Mesenchymal stem cell (in vitro differentiated cells and primary cell): ENCODE measurements at regions not wholly inside any gene's neighbourhood (a gene's known extent, or its start where the extent isn't known, plus 50 kb on each side); places are given as distances from the start of the nearest gene placed in this dataset.

Source experiments
- DNase-seq: peaks from one replicate; pipeline ENCODE4 v3.0.0-alpha.2; 2013
- H2AFZ ChIP-seq: one replicate; pipeline ENCODE4 v1.6.1; 2013; ENCODE audit warnings: low read depth, mild to moderate bottlenecking, control low read depth, inconsistent platforms, low read length, moderate library complexity
- H2AK5ac ChIP-seq: 2 replicates; pipeline ENCODE4 v1.6.1; 2013; ENCODE audit warnings: low read length, moderate library complexity, mild to moderate bottlenecking, inconsistent platforms; ENCODE audit not compliant: severe bottlenecking
- H2BK120ac ChIP-seq: one replicate; pipeline ENCODE4 v1.6.1; 2013; ENCODE audit warnings: low read depth, mild to moderate bottlenecking, inconsistent platforms, low read length, moderate library complexity
- H2BK12ac ChIP-seq, 2 experiments: one replicate each; pipeline ENCODE4 v1.6.1; 2013; ENCODE audit warnings: inconsistent platforms in 2 of 2, low read length in 2 of 2, mild to moderate bottlenecking in 2 of 2, moderate library complexity in 2 of 2, control low read depth in 1 of 2
- H2BK15ac ChIP-seq: one replicate; pipeline ENCODE4 v1.6.1; 2013; ENCODE audit warnings: mild to moderate bottlenecking, low read depth, inconsistent platforms; ENCODE audit not compliant: poor library complexity, severe bottlenecking
- H2BK5ac ChIP-seq: 2 replicates; pipeline ENCODE4 v1.6.1; 2013; ENCODE audit warnings: low read depth, mild to moderate bottlenecking, low read length, control low read depth, inconsistent platforms; ENCODE audit not compliant: poor library complexity, severe bottlenecking
- H3K14ac ChIP-seq, 2 experiments: one replicate each; pipeline ENCODE4 v1.6.1; 2013; ENCODE audit warnings: inconsistent platforms in 2 of 2, low read length in 2 of 2, control low read depth in 1 of 2, mild to moderate bottlenecking in 1 of 2, moderate library complexity in 1 of 2
- H3K18ac ChIP-seq, 2 experiments: one replicate each; pipeline ENCODE4 v1.6.1; 2013; ENCODE audit warnings: inconsistent platforms in 2 of 2, low read length in 2 of 2, control low read depth in 1 of 2, low read depth in 1 of 2, mild to moderate bottlenecking in 1 of 2
- H3K23ac ChIP-seq, 2 experiments: one replicate each; pipeline ENCODE4 v1.6.1; 2013; ENCODE audit warnings: inconsistent platforms in 2 of 2, low read length in 2 of 2, mild to moderate bottlenecking in 2 of 2, moderate library complexity in 2 of 2, control low read depth in 1 of 2
- H3K27ac ChIP-seq: 2 replicates; pipeline ENCODE4 v1.5.1; 2013; ENCODE audit warnings: mild to moderate bottlenecking, moderate library complexity, low read length, control low read depth, inconsistent platforms; ENCODE audit not compliant: poor library complexity, severe bottlenecking
- H3K27me3 ChIP-seq, 2 experiments: 2 replicates each; pipeline versions ENCODE4 v1.6.1 to v1.7.0; 2013; ENCODE audit warnings: low read length in 2 of 2, mild to moderate bottlenecking in 2 of 2, moderate library complexity in 2 of 2, control low read depth in 1 of 2, inconsistent platforms in 1 of 2; ENCODE audit not compliant: control insufficient read depth in 1 of 2, insufficient read depth in 1 of 2
- H3K36me3 ChIP-seq, 2 experiments: 2 replicates each; pipeline versions ENCODE4 v1.6.1 to v1.7.0; 2013; ENCODE audit warnings: low read length in 2 of 2, control low read depth in 1 of 2, inconsistent platforms in 1 of 2, low read depth in 1 of 2, mild to moderate bottlenecking in 1 of 2; ENCODE audit not compliant: insufficient read depth in 2 of 2, control insufficient read depth in 1 of 2
- H3K4ac ChIP-seq, 2 experiments: one replicate each; pipeline ENCODE4 v1.6.1; 2013; ENCODE audit warnings: inconsistent platforms in 2 of 2, low read length in 2 of 2, mild to moderate bottlenecking in 2 of 2, moderate library complexity in 2 of 2, control low read depth in 1 of 2, low read depth in 1 of 2
- H3K4me1 ChIP-seq: 2 replicates; pipeline ENCODE4 v1.6.1; 2013; ENCODE audit warnings: low read depth, low read length, control low read depth; ENCODE audit not compliant: control insufficient read depth, insufficient read depth
- H3K4me2 ChIP-seq: 2 replicates; pipeline ENCODE4 v1.6.1; 2013; ENCODE audit warnings: low read length, mild to moderate bottlenecking, inconsistent platforms; ENCODE audit not compliant: poor library complexity, severe bottlenecking
- H3K4me3 ChIP-seq, 2 experiments: 2 replicates each; pipeline versions ENCODE4 v1.5.1 to v1.7.0; 2013; ENCODE audit warnings: low read length in 2 of 2, mild to moderate bottlenecking in 2 of 2, control low read depth in 1 of 2, low read depth in 1 of 2; ENCODE audit not compliant: insufficient read depth in 1 of 2
- H3K79me1 ChIP-seq: replicated peaks from 2 replicates; pipeline ENCODE4 v1.6.1; 2013; ENCODE audit warnings: mild to moderate bottlenecking, control low read depth, low read length, inconsistent platforms; ENCODE audit not compliant: poor library complexity, severe bottlenecking
- H3K9ac ChIP-seq: 2 replicates; pipeline ENCODE4 v1.7.0; 2013; ENCODE audit warnings: mild to moderate bottlenecking, low read length, moderate library complexity
- H3K9me3 ChIP-seq: 2 replicates; pipeline ENCODE4 v1.7.0; 2013; ENCODE audit warnings: mild to moderate bottlenecking, low read length; ENCODE audit not compliant: control insufficient read depth
- H4K8ac ChIP-seq: one replicate; pipeline ENCODE4 v1.6.1; 2013; ENCODE audit warnings: inconsistent platforms, mild to moderate bottlenecking, low read length, moderate library complexity
- H4K91ac ChIP-seq: one replicate; pipeline ENCODE4 v1.6.1; 2013; ENCODE audit warnings: mild to moderate bottlenecking, low read length, inconsistent platforms
- WGBS: methylation state at CpG from one replicate; pipeline ENCODE4 v1.1.7; 2013; ENCODE audit warnings: mixed read lengths; 5-methylcytosine and 5-hydroxymethylcytosine counted together

DNA sequence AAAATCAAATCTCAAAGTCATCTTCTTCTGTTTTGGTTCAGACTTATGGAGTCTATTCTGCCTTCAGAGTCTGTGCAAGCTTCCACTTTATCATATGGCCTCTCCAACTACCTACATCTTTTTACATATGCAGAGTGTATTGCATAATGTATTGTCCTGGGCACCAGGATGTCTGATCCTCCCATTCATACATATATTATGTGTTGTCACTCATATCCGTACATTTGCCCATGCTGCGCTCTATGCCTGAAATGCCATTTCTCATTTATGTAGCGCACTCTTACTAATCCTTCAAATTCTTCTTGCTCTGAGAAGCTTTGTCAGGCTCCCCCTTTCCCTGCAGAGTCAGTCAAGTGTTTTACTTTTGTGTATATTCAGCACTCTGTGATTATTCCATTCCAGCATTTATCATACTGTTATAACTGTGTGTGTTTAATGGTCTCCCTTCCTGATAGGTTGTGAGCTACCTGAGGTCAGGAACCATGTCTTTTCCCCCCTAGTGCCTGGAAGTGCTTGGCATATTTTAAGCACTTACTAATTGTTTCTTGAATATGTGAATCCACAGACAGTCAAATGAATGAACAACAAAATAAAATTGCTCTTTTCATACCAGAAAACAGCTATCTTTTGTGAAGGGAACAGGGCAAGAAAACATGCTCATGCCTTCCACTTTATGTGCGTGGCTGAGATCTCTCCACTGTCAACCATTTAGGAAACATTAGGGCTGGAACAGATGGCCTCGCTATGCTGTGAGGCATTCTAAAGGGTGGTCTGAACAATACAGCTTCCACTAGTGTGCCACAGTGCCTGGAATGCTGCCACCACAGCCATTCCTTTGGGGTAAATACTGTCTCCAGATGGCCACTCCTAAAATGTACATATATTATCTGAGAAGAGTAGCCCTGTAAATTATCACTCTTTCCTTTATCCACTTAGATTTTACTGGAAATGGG lies 81.8 kb downstream of the GLUD2 start:
- no peaks in the 10 kb centered on the region for H3K9me3 ChIP-seq
- H2BK12ac ChIP-seq = no peak overlapping the region
- 91% methylated on average over 4 of the region's 5 CpGs for WGBS
- H2AK5ac ChIP-seq = no peak overlapping the region
- no peaks in the 10 kb centered on the region for H3K79me1 ChIP-seq
- H3K4ac ChIP-seq = no peak overlapping the region
- no peak overlapping the region for H3K4me2 ChIP-seq
- no peak overlapping the region for H3K9ac ChIP-seq
- no peaks in the 10 kb centered on the region for H3K36me3 ChIP-seq
- no peak overlapping the region for H3K18ac ChIP-seq
- no peak overlapping the region for H3K14ac ChIP-seq
- no peak overlapping the region for H3K27ac ChIP-seq
- H2BK5ac ChIP-seq = no peak overlapping the region
- no peak overlapping the region for H2BK120ac ChIP-seq
- H2BK15ac ChIP-seq = no peak overlapping the region
- no peak overlapping the region for H3K4me3 ChIP-seq
- no peak overlapping the region for H2AFZ ChIP-seq
- no peak overlapping the region for H3K23ac ChIP-seq
- H4K8ac ChIP-seq = no peak overlapping the region
- H3K4me1 ChIP-seq = no peaks in the 10 kb centered on the region
- DNase-seq = no peak
- H3K27me3 ChIP-seq = no peaks in the 10 kb centered on the region
- H4K91ac ChIP-seq = no peak overlapping the region

DNA sequence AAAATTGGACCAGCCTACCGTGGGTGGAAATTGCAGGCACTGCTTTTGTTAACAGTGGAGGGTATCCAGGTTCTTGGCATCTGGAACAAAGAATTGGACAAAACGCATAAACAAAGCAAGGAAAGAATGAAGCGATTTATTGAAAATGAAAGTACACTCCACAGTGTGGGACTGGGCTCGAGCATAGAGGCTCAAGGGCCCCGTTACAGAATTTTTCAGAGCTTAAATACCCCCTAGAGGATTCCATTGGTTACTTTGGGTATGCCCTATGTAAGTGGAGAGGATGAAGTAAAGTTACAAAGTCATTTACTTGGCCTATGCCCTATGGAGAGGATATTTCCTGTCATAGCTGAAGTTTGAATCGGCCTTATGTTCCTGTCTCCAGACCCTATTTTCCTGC lies 85.3 kb downstream of the GLUD2 start:
- H2AK5ac ChIP-seq = no peak overlapping the region
- H2BK15ac ChIP-seq = no peak overlapping the region
- no peak overlapping the region for H3K9ac ChIP-seq
- H2BK120ac ChIP-seq = no peak overlapping the region
- H4K8ac ChIP-seq = no peak overlapping the region
- no peak overlapping the region for H3K18ac ChIP-seq
- H3K4me2 ChIP-seq = no peak overlapping the region
- H3K79me1 ChIP-seq = no peaks in the 10 kb centered on the region
- no peak overlapping the region for H2BK5ac ChIP-seq
- H3K4ac ChIP-seq = no peak overlapping the region
- no peak overlapping the region for H2BK12ac ChIP-seq
- H3K27me3 ChIP-seq = no peaks in the 10 kb centered on the region
- H3K36me3 ChIP-seq = no peaks in the 10 kb centered on the region
- 60% methylated on average over 5 of the region's 6 CpGs for WGBS
- no peak overlapping the region for H3K23ac ChIP-seq
- no peaks in the 10 kb centered on the region for H3K4me1 ChIP-seq
- H3K4me3 ChIP-seq = no peak overlapping the region
- no peak overlapping the region for H4K91ac ChIP-seq
- H3K27ac ChIP-seq = no peak overlapping the region
- H2AFZ ChIP-seq = no peak overlapping the region
- no peaks in the 10 kb centered on the region for H3K9me3 ChIP-seq
- DNase-seq = no peak
- H3K14ac ChIP-seq = no peak overlapping the region

GRCh38 chrX:121135488-121136207 lies 88.2 kb downstream of the GLUD2 start:
- H2BK12ac ChIP-seq = no peak overlapping the region

GRCh38 chrX:121146059-121146628 lies 98.7 kb downstream of the GLUD2 start:
- Histone ChIP-seq H2BK12ac (no peak overlapping the region), H3K4ac (no peak overlapping the region), H3K18ac (no peak overlapping the region), H3K9me3 (no peaks in the 10 kb centered on the region), H3K79me1 (no peaks in the 10 kb centered on the region), H3K4me1 (no peaks in the 10 kb centered on the region), H2AFZ (no peak overlapping the region), H3K36me3 (no peaks in the 10 kb centered on the region), H3K14ac (no peak overlapping the region), H3K9ac (no peak overlapping the region), H3K4me3 (no peak overlapping the region), H3K23ac (no peak overlapping the region), H2AK5ac (no peak overlapping the region), H4K91ac (no peak overlapping the region), H2BK15ac (no peak overlapping the region), H3K4me2 (no peak overlapping the region), H3K27me3 (no peaks in the 10 kb centered on the region), H2BK5ac (no peak overlapping the region), H2BK120ac (no peak overlapping the region), H3K27ac (no peak overlapping the region), H4K8ac (no peak overlapping the region)
- DNase-seq = no peak

More at GRCh38 chrX:121135488-121136207, 88.2 kb downstream of the GLUD2 start:
- no peak overlapping the region for H2AFZ ChIP-seq
- no peak overlapping the region for H3K4me3 ChIP-seq
- H2BK15ac ChIP-seq = no peak overlapping the region
- H3K36me3 ChIP-seq = no peaks in the 10 kb centered on the region
- H3K27ac ChIP-seq = no peak overlapping the region
- H3K4ac ChIP-seq = no peak overlapping the region
- H3K79me1 ChIP-seq = no peaks in the 10 kb centered on the region
- H2BK120ac ChIP-seq = no peak overlapping the region
- DNase-seq = no peak
- 58% methylated on average over 7 of the region's 8 CpGs for WGBS
- no peak overlapping the region for H3K23ac ChIP-seq
- no peak overlapping the region for H3K18ac ChIP-seq
- H4K8ac ChIP-seq = no peak overlapping the region
- no peak overlapping the region for H3K14ac ChIP-seq
- H4K91ac ChIP-seq = no peak overlapping the region
- no peaks in the 10 kb centered on the region for H3K4me1 ChIP-seq
- H2BK5ac ChIP-seq = no peak overlapping the region
- H2AK5ac ChIP-seq = no peak overlapping the region
- no peak overlapping the region for H3K4me2 ChIP-seq
- H3K9ac ChIP-seq = no peak overlapping the region
- no peaks in the 10 kb centered on the region for H3K9me3 ChIP-seq
- H3K27me3 ChIP-seq = no peaks in the 10 kb centered on the region
